ENCODE measurements at regions not wholly inside any gene's neighbourhood (a gene's known extent, or its start where the extent isn't known, plus 50 kb on each side); places are given as distances from the start of the nearest gene placed in this dataset.

DNA sequence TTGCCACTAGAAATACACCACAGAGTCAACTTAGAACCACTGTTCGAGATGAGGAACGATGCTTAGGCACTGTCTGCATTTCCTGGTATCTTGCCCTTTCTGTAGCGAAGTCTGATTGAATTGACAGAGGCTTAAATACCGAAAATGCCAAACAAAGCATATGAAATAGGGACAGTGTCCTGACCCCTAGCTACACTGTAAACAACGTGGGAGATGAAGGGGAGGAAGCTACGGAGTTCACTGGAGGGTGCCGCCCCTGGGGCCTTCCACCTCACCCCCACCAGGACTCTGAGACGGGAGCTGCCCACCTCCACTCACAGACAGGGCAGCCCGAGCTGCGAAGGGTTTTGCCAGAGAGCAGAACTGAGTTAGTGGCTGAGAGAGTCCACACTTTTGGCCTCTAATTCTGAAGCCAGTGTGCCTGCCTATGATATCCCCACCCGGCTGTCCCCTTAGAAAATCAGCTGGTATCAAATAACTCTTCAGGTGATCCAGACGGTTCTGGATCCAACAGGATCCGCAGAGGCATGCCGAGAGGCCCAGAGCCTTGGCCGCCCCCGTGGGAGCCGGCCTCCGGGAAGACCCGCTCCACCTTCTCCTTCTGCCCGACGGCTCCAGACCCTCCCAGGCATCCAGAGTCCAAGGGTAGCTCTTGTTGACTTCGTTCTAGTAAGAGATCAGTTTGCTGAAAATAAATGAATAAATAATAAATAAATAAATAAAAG is 230.7 kb upstream of the DIO3 start:
- Histone ChIP-seq H3K4me2 (no peak overlapping the region), H3K27me3 (ENCODE audit: insufficient read depth, low read depth) (peaks cover 6% of the 10 kb centered on the region; the same call in 1 of the 2 replicates), H3K27ac (no peak overlapping the region), H3K4me3 (IDR thresholded peaks at IDR 0.05; ENCODE audit: insufficient read depth, low read depth, low read length) (no peak overlapping the region), H3K36me3 (ENCODE audit: insufficient read depth) (no peaks in the 10 kb centered on the region), H3K9ac (no peak overlapping the region), H3K4me1 (ENCODE audit: low read depth, poor library complexity, severe bottlenecking) (no peaks in the 10 kb centered on the region), H4K20me1 (ENCODE audit: insufficient read depth) (no peaks in the 10 kb centered on the region), H3K79me2 (ENCODE audit: insufficient read depth, low read depth) (no peaks in the 10 kb centered on the region), H2AFZ (ENCODE audit: low read depth) (no peak overlapping the region)
- TF ChIP-seq, protein P1, sequence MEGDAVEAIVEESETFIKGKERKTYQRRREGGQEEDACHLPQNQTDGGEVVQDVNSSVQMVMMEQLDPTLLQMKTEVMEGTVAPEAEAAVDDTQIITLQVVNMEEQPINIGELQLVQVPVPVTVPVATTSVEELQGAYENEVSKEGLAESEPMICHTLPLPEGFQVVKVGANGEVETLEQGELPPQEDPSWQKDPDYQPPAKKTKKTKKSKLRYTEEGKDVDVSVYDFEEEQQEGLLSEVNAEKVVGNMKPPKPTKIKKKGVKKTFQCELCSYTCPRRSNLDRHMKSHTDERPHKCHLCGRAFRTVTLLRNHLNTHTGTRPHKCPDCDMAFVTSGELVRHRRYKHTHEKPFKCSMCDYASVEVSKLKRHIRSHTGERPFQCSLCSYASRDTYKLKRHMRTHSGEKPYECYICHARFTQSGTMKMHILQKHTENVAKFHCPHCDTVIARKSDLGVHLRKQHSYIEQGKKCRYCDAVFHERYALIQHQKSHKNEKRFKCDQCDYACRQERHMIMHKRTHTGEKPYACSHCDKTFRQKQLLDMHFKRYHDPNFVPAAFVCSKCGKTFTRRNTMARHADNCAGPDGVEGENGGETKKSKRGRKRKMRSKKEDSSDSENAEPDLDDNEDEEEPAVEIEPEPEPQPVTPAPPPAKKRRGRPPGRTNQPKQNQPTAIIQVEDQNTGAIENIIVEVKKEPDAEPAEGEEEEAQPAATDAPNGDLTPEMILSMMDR (conservative IDR thresholded peaks at IDR 0.05; ENCODE audit: low read depth, low read length), result no peak

DNA sequence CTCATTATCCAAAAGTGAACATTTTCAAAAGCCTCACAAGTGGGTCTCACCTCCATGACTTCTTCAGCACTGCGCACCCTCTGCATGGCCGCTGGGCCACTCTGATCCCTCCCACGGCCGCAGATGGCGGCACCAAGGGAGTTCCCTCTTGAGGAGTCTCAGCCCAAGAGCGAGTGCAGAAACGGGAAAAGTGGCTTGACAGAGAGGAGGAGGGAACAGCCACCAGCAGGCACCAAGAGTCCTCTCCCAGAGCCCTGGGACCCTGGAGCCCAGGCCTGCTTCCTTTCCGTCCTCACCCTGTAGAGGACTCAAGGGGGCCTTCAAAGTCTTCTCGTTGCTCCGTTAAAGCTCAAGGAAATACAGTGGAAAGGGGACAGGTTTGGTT is 230.2 kb upstream of the DIO3 start:
- Histone ChIP-seq H2AFZ (ENCODE audit: low read depth) (no peak overlapping the region), H3K4me3 (IDR thresholded peaks at IDR 0.05; ENCODE audit: insufficient read depth, low read depth, low read length) (no peak overlapping the region), H3K79me2 (ENCODE audit: insufficient read depth, low read depth) (no peaks in the 10 kb centered on the region), H3K36me3 (ENCODE audit: insufficient read depth) (no peaks in the 10 kb centered on the region), H3K4me2 (no peak overlapping the region), H4K20me1 (ENCODE audit: insufficient read depth) (no peaks in the 10 kb centered on the region), H3K9ac (no peak overlapping the region), H3K27ac (no peak overlapping the region), H3K4me1 (ENCODE audit: low read depth, poor library complexity, severe bottlenecking) (no peaks in the 10 kb centered on the region), H3K27me3 (ENCODE audit: insufficient read depth, low read depth) (peaks cover 6% of the 10 kb centered on the region; the same call in 1 of the 2 replicates)
- TF ChIP-seq, protein P1 (conservative IDR thresholded peaks at IDR 0.05; ENCODE audit: low read depth, low read length), result no peak

- Histone ChIP-seq H3K4me1 (ENCODE audit: low read depth, poor library complexity, severe bottlenecking) (no peaks in the 10 kb centered on the region), H3K27ac (no peak overlapping the region), H3K27me3 (ENCODE audit: insufficient read depth, low read depth) (peaks cover 6% of the 10 kb centered on the region; the same call in 1 of the 2 replicates), H3K79me2 (ENCODE audit: insufficient read depth, low read depth) (no peaks in the 10 kb centered on the region), H3K4me3 (IDR thresholded peaks at IDR 0.05; ENCODE audit: insufficient read depth, low read depth, low read length) (no peak overlapping the region), H2AFZ (ENCODE audit: low read depth) (no peak overlapping the region), H3K36me3 (ENCODE audit: insufficient read depth) (no peaks in the 10 kb centered on the region), H4K20me1 (ENCODE audit: insufficient read depth) (no peaks in the 10 kb centered on the region), H3K9ac (no peak overlapping the region), H3K4me2 (no peak overlapping the region)
- TF ChIP-seq, protein P1 (conservative IDR thresholded peaks at IDR 0.05; ENCODE audit: low read depth, low read length), result no peak
These were observed 229.6 kb upstream of the DIO3 start for GRCh38 chr14:101331661-101332169.

DNA sequence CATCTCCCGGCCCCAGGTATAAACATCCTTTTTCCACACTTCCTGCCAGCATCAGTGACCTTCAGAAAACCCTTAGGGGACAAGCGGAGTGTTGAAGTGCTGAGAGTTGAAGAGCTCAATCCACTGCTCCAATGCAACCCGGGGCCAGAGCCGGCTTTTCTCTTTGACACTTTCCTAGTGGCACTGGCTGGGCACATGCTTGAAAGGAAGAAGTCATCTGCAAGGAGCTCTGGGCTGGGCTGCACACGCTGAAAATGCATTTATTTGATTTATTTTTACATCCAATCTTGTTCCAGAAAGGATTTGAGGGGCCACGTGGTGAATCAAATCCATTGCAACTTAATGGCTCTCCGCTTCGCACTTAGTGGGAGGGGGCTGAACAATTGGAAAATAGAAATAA is 229.0 kb upstream of the DIO3 start:
- H3K4me2 ChIP-seq, result no peak overlapping the region
- H3K27ac ChIP-seq, result no peak overlapping the region
- TF ChIP-seq, protein P1 (conservative IDR thresholded peaks at IDR 0.05; ENCODE audit: low read depth, low read length), result no peak
- no peak overlapping the region for H2AFZ ChIP-seq (ENCODE audit: low read depth)
- H3K9ac ChIP-seq, result no peak overlapping the region
- no peak overlapping the region for H3K4me3 ChIP-seq (IDR thresholded peaks at IDR 0.05; ENCODE audit: insufficient read depth, low read depth, low read length)
- no peaks in the 10 kb centered on the region for H4K20me1 ChIP-seq (ENCODE audit: insufficient read depth)
- no peaks in the 10 kb centered on the region for H3K79me2 ChIP-seq (ENCODE audit: insufficient read depth, low read depth)
- peaks cover 6% of the 10 kb centered on the region; the same call in 1 of the 2 replicates for H3K27me3 ChIP-seq (ENCODE audit: insufficient read depth, low read depth)
- no peaks in the 10 kb centered on the region for H3K4me1 ChIP-seq (ENCODE audit: low read depth, poor library complexity, severe bottlenecking)
- H3K36me3 ChIP-seq (ENCODE audit: insufficient read depth), result no peaks in the 10 kb centered on the region
